ENCODE measurements at regions not wholly inside any gene's neighbourhood (a gene's known extent, or its start where the extent isn't known, plus 50 kb on each side); places are given as distances from the start of the nearest gene placed in this dataset.
A peak's percentile ranks its signal among the peaks of the same experiment; 100 is the strongest.

GRCh38 chr21:27448960-27449359 is 482.1 kb upstream of the ADAMTS5 start:
- Histone ChIP-seq H3K9me3 (no peaks in the 10 kb centered on the region), H3K27me3 (no peaks in the 10 kb centered on the region), H3K4me3 (no peak overlapping the region), H3K4me1 (peaks cover 5% of the 10 kb centered on the region), H3K27ac (no peak overlapping the region), H3K36me3 (no peaks in the 10 kb centered on the region)
- TF ChIP-seq POLR2AphosphoS5 (IDR thresholded peaks at IDR 0.05; ENCODE audit: insufficient read depth in 1 of 2, low read depth in 1 of 2) (peak in 1 of 2 donors; percentile 86), CTCF (IDR thresholded peaks at IDR 0.05) (no peak)
- no peak for DNase-seq (ENCODE audit: extremely low spot score in 2 of 2)
- intact Hi-C loops (cut with DNase I) = no loop called here

GRCh38 chr21:27447843-27448242 is 481.0 kb upstream of the ADAMTS5 start:
- Histone ChIP-seq H3K4me3 (no peak overlapping the region), H3K27ac (no peak overlapping the region), H3K27me3 (no peaks in the 10 kb centered on the region), H3K36me3 (no peaks in the 10 kb centered on the region), H3K4me1 (peaks cover 5% of the 10 kb centered on the region), H3K9me3 (no peaks in the 10 kb centered on the region)
- no peak for DNase-seq (ENCODE audit: extremely low spot score in 2 of 2)
- intact Hi-C loops (cut with DNase I) = no loop called here
- TF ChIP-seq POLR2A (IDR thresholded peaks at IDR 0.05) (no peak), POLR2AphosphoS5 (IDR thresholded peaks at IDR 0.05; ENCODE audit: insufficient read depth in 1 of 2, low read depth in 1 of 2) (no peak), CTCF (IDR thresholded peaks at IDR 0.05) (no peak)

GRCh38 chr21:27429710-27430341 is 462.9 kb upstream of the ADAMTS5 start:
- no peak overlapping the region for H3K4me3 ChIP-seq
- no peaks in the 10 kb centered on the region for H3K36me3 ChIP-seq
- H3K9me3 ChIP-seq = no peaks in the 10 kb centered on the region
- DNase-seq (ENCODE audit: extremely low spot score in 2 of 2) = no peak
- peak overlapping the region; percentile 55 for H3K27ac ChIP-seq
- no peak for TF ChIP-seq POLR2AphosphoS5 (IDR thresholded peaks at IDR 0.05; ENCODE audit: insufficient read depth in 1 of 2, low read depth in 1 of 2)
- intact Hi-C loops (cut with DNase I) = no loop called here
- H3K4me1 ChIP-seq = peaks cover 26% of the 10 kb centered on the region
- H3K27me3 ChIP-seq = no peaks in the 10 kb centered on the region

- peaks cover 38% of the 10 kb centered on the region for H3K4me1 ChIP-seq
- intact Hi-C loops (cut with DNase I) = no loop called here
- TF ChIP-seq POLR2AphosphoS5 (IDR thresholded peaks at IDR 0.05; ENCODE audit: insufficient read depth in 1 of 2, low read depth in 1 of 2) = no peak
- TF ChIP-seq POLR2A (IDR thresholded peaks at IDR 0.05) = no peak
- TF ChIP-seq CTCF (IDR thresholded peaks at IDR 0.05) = no peak
- H3K27me3 ChIP-seq = no peaks in the 10 kb centered on the region
- no peak for DNase-seq (ENCODE audit: extremely low spot score in 2 of 2)
- H3K4me3 ChIP-seq = no peak overlapping the region
- no peaks in the 10 kb centered on the region for H3K36me3 ChIP-seq
- H3K9me3 ChIP-seq = no peaks in the 10 kb centered on the region
- H3K27ac ChIP-seq = no peak overlapping the region
Measured at GRCh38 chr21:27426196-27426595, 459.3 kb upstream of the ADAMTS5 start.

GRCh38 chr21:27425574-27425973 is 458.7 kb upstream of the ADAMTS5 start:
- peaks cover 37% of the 10 kb centered on the region for H3K4me1 ChIP-seq
- H3K27me3 ChIP-seq = no peaks in the 10 kb centered on the region
- H3K9me3 ChIP-seq = no peaks in the 10 kb centered on the region
- TF ChIP-seq POLR2A (IDR thresholded peaks at IDR 0.05) (no peak), POLR2AphosphoS5 (IDR thresholded peaks at IDR 0.05; ENCODE audit: insufficient read depth in 1 of 2, low read depth in 1 of 2) (no peak), CTCF (IDR thresholded peaks at IDR 0.05) (no peak)
- DNase-seq (ENCODE audit: extremely low spot score in 2 of 2) = no peak
- peak overlapping the region; percentile 10 for H3K27ac ChIP-seq
- no peaks in the 10 kb centered on the region for H3K36me3 ChIP-seq
- intact Hi-C loops (cut with DNase I) = no loop called here
- no peak overlapping the region for H3K4me3 ChIP-seq

All from vagina (tissue), 2 donors.